GM18867 (cell line): ENCODE measurements at regions not wholly inside any gene's neighbourhood (a gene's known extent, or its start where the extent isn't known, plus 50 kb on each side); places are given as distances from the start of the nearest gene placed in this dataset.
"Not testable (repeated sequence)": the region's sequence is repeated elsewhere in the genome, so short reads cannot be mapped to it uniquely, and the experiment has no call there.

Source experiments
- ATAC-seq: cut with Tn5 transposase; IDR thresholded peaks from one replicate; pipeline ENCODE4 v1.9.1; 2021; ENCODE audit warnings: mild to moderate bottlenecking, moderate library complexity; ENCODE audit not compliant: unreplicated experiment

GRCh38 chr14:38357557-38357956, 101.7 kb upstream of the CLEC14A start:
- no peak for ATAC-seq

- not testable (repeated sequence) for ATAC-seq
Measured at GRCh38 chr14:38355473-38355872, 99.6 kb upstream of the CLEC14A start.

GRCh38 chr14:38350102-38350501, 94.2 kb upstream of the CLEC14A start:
- no peak for ATAC-seq

- ATAC-seq: no peak
Measured at GRCh38 chr14:38342803-38343202, 86.9 kb upstream of the CLEC14A start.

- no peak for ATAC-seq
Measured at GRCh38 chr14:38339696-38340095, 83.8 kb upstream of the CLEC14A start.

- no peak for ATAC-seq
Measured at GRCh38 chr14:38336298-38336697, 80.4 kb upstream of the CLEC14A start.

GRCh38 chr14:38330275-38330674, 74.4 kb upstream of the CLEC14A start:
- no peak for ATAC-seq

GRCh38 chr14:38329246-38329645, 73.4 kb upstream of the CLEC14A start:
- ATAC-seq: no peak

GRCh38 chr14:38316922-38317321, 61.0 kb upstream of the CLEC14A start:
- ATAC-seq: no peak

- ATAC-seq: no peak
Measured at GRCh38 chr14:38311655-38312054, 55.8 kb upstream of the CLEC14A start.

GRCh38 chr14:38310420-38310995, 54.6 kb upstream of the CLEC14A start:
- ATAC-seq: no peak

- ATAC-seq: no peak
Measured at GRCh38 chr14:38309522-38310277, 53.8 kb upstream of the CLEC14A start.
